ENCODE measurements at regions not wholly inside any gene's neighbourhood (a gene's known extent, or its start where the extent isn't known, plus 50 kb on each side); places are given as distances from the start of the nearest gene placed in this dataset.
A peak's percentile ranks its signal among the peaks of the same experiment; 100 is the strongest.
"Not testable (repeated sequence)": the region's sequence is repeated elsewhere in the genome, so short reads cannot be mapped to it uniquely, and the experiment has no call there.

DNA sequence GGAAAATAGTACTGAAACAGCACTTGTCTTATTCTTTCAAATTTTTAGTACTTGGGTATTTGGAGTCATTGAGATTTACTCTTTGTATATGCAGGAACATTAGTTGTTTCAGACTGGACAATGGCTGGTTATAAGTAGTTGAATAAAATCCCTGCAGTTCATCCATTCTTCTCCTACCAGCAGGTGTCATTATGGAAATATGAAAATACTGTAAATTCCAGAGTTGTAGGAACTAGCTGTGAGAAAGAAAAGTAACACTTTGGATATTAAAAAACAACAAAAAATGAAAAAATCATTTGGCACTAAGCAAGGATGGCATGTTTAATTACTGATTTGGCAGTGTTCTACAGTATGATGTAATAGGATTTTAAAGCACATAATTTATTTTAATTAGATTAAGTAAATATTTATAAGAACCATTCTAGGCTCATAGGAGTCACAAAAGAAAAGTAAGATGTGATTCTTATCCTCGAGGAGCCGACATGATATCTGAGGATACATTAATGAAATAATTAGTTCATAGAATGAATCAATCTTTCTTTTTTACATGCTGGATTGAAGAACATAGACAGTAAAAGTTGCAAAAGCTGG, 155.3 kb downstream of the KCNRG start:
- FAIRE-seq (no peak), DNase-seq (no peak), ATAC-seq (peak in 3 of 4 donors; percentile 34 to 59 (median 47))
- Histone ChIP-seq H3K27me3 (no peaks in the 10 kb centered on the region), H3K27ac (no peak overlapping the region), H3K4me1 (no peaks in the 10 kb centered on the region), H3K36me3 (no peaks in the 10 kb centered on the region), H3K9me3 (no peaks in the 10 kb centered on the region), H3K4me3 (no peak overlapping the region)
- intact Hi-C loops (cut with DNase I) = no loop called here
- 37 to 43% methylated on average over 2 of the region's 2 CpGs for WGBS, 2 donors
- TF ChIP-seq, protein P1, sequence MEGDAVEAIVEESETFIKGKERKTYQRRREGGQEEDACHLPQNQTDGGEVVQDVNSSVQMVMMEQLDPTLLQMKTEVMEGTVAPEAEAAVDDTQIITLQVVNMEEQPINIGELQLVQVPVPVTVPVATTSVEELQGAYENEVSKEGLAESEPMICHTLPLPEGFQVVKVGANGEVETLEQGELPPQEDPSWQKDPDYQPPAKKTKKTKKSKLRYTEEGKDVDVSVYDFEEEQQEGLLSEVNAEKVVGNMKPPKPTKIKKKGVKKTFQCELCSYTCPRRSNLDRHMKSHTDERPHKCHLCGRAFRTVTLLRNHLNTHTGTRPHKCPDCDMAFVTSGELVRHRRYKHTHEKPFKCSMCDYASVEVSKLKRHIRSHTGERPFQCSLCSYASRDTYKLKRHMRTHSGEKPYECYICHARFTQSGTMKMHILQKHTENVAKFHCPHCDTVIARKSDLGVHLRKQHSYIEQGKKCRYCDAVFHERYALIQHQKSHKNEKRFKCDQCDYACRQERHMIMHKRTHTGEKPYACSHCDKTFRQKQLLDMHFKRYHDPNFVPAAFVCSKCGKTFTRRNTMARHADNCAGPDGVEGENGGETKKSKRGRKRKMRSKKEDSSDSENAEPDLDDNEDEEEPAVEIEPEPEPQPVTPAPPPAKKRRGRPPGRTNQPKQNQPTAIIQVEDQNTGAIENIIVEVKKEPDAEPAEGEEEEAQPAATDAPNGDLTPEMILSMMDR (IDR thresholded peaks at IDR 0.05) = peak in 1 of 4 donors; percentile 15

DNA sequence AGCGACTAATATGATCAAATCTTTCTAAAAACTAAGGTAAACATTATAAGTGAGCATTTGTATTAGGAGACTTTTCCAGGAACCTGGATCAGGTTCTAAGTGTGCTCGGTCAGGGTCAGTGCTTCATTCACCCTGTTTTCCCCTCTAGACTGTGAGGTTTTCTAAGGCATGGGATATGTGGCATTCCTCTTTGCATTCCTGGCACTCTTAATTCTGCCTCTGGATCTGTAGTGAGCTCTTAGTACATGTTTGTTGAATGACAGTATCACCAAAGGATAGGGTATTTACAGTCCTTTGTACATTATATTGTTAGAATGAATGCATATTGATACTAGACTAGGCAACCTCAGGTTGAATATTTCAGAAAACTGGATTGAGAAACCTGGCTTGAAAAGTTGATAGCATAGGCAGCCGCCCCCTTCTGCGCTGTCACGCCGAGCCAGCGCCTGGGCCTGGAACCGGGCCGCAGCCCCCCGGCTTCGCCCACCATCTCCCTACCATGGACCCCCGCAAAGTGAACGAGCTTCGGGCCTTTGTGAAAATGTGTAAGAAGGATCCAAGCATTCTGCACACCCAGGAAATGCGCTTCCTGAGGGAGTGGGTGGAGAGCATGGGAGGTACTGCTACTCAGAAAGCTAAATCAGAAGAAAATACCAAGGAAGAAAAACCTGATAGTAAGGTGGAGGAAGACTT, 156.5 kb downstream of the KCNRG start:
- Histone ChIP-seq H3K27ac (no peak overlapping the region), H3K4me3 (no peak overlapping the region), H3K27me3 (no peaks in the 10 kb centered on the region), H3K4me1 (no peaks in the 10 kb centered on the region), H3K36me3 (no peaks in the 10 kb centered on the region), H3K9me3 (no peaks in the 10 kb centered on the region)
- ATAC-seq (no peak), FAIRE-seq (no peak), DNase-seq (no peak)
- TF ChIP-seq, protein P1 (IDR thresholded peaks at IDR 0.05) = no peak
- WGBS, 2 donors = 91 to 97% methylated on average over 15 of the region's 15 CpGs
- intact Hi-C loops (cut with DNase I) = no loop called here

GRCh38 chr13:50173045-50173444, 157.8 kb downstream of the KCNRG start:
- H3K27ac ChIP-seq; ATAC-seq; H3K27me3 ChIP-seq; intact Hi-C loops (cut with DNase I); H3K4me1 ChIP-seq; H3K4me3 ChIP-seq; H3K36me3 ChIP-seq; H3K9me3 ChIP-seq; DNase-seq; FAIRE-seq: not testable (repeated sequence)
- 75 to 79% methylated on average over 2 of the region's 2 CpGs for WGBS, 2 donors

- 80 to 97% methylated on average over 1 of the region's 1 CpG for WGBS, 2 donors
- intact Hi-C loops (cut with DNase I) = no loop called here
- H3K36me3 ChIP-seq = no peaks in the 10 kb centered on the region
- ATAC-seq (no peak), DNase-seq (no peak), FAIRE-seq (no peak)
- H3K9me3 ChIP-seq = no peaks in the 10 kb centered on the region
- no peaks in the 10 kb centered on the region for H3K27me3 ChIP-seq
- no peak overlapping the region for H3K4me3 ChIP-seq
- TF ChIP-seq, protein P1 (IDR thresholded peaks at IDR 0.05) = no peak
- H3K27ac ChIP-seq = no peak overlapping the region
- no peaks in the 10 kb centered on the region for H3K4me1 ChIP-seq
Measured at GRCh38 chr13:50174630-50175029, 159.4 kb downstream of the KCNRG start.

DNA sequence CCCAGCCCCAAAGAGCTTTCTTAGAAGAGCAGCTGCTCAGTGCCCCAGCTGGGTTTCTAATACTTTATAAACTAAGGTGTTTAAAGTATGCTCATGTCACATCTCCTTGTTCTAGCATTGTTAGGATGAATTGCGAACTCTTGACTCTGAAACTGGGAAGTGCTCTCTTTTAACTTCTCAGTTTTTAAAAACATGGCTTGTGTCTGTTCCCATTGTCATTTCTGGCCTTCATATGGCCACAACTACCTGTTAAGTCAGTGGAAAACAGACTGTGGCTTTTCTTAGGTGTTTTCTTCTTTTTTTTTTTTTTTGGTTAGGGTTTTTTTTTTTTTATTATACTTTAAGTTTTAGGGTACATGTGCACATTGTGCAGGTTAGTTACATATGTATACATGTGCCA, 164.7 kb downstream of the KCNRG start:
- Histone ChIP-seq H3K9me3 (no peaks in the 10 kb centered on the region), H3K4me3 (no peak overlapping the region), H3K27ac (no peak overlapping the region), H3K27me3 (no peaks in the 10 kb centered on the region), H3K36me3 (no peaks in the 10 kb centered on the region), H3K4me1 (no peaks in the 10 kb centered on the region)
- intact Hi-C loops (cut with DNase I) = no loop called here
- DNase-seq (no peak), FAIRE-seq (no peak), ATAC-seq (no peak)
- 52 to 98% methylated on average over 1 of the region's 1 CpG for WGBS, 2 donors
- TF ChIP-seq, protein P1 (IDR thresholded peaks at IDR 0.05) = no peak

DNA sequence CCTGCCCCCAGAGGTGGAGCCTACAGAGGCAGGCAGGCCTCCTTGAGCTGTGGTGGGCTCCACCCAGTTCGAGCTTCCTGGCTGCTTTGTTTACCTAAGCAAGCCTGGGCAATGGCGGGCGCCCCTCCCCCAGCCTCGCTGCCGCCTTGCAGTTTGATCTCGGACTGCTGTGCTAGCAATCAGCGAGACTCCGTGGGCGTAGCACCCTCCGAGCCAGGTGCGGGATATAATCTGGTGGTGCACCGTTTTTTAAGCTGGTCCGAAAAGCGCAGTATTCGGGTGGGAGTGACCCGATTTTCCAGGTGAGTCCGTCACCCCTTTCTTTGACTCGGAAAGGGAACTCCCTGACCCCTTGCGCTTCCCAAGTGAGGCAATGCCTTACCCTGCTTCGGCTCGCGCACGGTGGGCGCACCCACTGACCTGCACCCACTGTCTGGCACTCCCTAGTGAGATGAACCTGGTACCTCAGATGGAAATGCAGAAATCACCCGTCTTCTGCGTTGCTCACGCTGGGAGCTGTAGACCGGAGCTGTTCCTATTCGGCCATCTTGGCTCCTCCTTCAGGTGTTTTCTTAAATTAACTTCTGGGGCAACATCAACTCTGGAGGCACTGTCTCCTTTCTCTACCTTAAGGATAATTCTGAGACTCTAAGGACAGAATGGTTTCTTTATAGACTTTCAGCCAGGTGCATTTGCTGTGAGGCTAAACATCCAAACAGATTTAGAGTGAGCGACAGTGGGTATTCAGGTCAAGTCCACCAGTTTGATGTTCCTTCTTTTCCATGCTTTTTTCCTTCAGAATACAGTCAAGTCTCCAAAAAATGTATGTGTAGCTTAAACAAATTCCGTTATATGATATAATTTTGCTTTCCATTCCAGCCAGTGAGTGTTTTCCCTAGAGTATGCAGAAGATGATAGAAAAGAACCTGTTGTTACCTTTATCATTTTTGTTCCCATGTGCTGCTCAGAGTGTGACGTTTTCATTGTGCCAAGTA, 170.8 kb downstream of the KCNRG start:
- H3K27ac ChIP-seq; H3K9me3 ChIP-seq; ATAC-seq; DNase-seq; H3K36me3 ChIP-seq; H3K4me3 ChIP-seq; intact Hi-C loops (cut with DNase I); FAIRE-seq; H3K4me1 ChIP-seq; H3K27me3 ChIP-seq: not testable (repeated sequence)
- 70 to 86% methylated on average over 20 to 31 of the region's 32 CpGs for WGBS, 2 donors

All from pancreas (tissue), 10 donors.